ENCODE measurements at regions not wholly inside any gene's neighbourhood (a gene's known extent, or its start where the extent isn't known, plus 50 kb on each side); places are given as distances from the start of the nearest gene placed in this dataset.

DNA sequence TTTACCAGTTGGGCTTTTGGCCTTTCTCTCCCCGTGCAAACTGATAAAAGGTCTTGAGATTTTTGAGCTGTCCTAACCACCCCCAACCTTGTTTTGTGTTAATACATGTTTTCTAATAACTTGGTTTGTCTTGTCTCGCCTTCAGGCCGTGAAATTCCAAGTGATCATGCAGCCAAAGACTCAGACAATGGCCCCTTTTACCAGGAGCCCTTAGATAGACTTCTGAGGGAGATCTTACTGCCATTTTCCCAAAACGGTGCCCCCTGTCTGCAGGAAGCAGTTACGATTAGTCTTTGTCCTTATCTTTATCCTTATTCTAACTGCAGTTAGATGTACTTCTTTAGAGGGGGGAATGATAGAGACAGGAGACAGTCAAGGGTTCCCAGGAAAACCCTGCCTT is 245.3 kb upstream of the HDX start:
- Histone ChIP-seq H3K9ac (ENCODE audit: insufficient read depth in 1 of 2, low read length in 2 of 2) (no peak overlapping the region), H3K9me3 (ENCODE audit: control insufficient read depth in 4 of 4, insufficient read depth in 3 of 4, low read length in 3 of 4) (peaks cover 0 to 2% (median 0%) of the 10 kb centered on the region in 4 donors), H3K4me3 (no peak overlapping the region), H3K36me3 (ENCODE audit: control insufficient read depth in 4 of 4, insufficient read depth in 4 of 4, low read length in 4 of 4) (no peaks in the 10 kb centered on the region), H3K27ac (ENCODE audit: low read depth in 1 of 2, low read length in 1 of 2) (no peak overlapping the region), H3K27me3 (ENCODE audit: control insufficient read depth in 3 of 3, insufficient read depth in 3 of 3, low read length in 2 of 3) (peaks cover 0 to under 1% (median 0%) of the 10 kb centered on the region in 3 donors), H3K4me1 (ENCODE audit: control insufficient read depth in 5 of 5, insufficient read depth in 5 of 5, low read length in 5 of 5) (no peaks in the 10 kb centered on the region)
- TF ChIP-seq, protein P1, sequence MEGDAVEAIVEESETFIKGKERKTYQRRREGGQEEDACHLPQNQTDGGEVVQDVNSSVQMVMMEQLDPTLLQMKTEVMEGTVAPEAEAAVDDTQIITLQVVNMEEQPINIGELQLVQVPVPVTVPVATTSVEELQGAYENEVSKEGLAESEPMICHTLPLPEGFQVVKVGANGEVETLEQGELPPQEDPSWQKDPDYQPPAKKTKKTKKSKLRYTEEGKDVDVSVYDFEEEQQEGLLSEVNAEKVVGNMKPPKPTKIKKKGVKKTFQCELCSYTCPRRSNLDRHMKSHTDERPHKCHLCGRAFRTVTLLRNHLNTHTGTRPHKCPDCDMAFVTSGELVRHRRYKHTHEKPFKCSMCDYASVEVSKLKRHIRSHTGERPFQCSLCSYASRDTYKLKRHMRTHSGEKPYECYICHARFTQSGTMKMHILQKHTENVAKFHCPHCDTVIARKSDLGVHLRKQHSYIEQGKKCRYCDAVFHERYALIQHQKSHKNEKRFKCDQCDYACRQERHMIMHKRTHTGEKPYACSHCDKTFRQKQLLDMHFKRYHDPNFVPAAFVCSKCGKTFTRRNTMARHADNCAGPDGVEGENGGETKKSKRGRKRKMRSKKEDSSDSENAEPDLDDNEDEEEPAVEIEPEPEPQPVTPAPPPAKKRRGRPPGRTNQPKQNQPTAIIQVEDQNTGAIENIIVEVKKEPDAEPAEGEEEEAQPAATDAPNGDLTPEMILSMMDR (IDR thresholded peaks at IDR 0.05; ENCODE audit: control extremely low read depth, extremely low read depth): no peak
- no peak for DNase-seq
- WGBS, 2 donors: 60 to 93% methylated on average over 5 of the region's 5 CpGs
- ATAC-seq (ENCODE audit: insufficient read depth, low FRiP score): no peak

DNA sequence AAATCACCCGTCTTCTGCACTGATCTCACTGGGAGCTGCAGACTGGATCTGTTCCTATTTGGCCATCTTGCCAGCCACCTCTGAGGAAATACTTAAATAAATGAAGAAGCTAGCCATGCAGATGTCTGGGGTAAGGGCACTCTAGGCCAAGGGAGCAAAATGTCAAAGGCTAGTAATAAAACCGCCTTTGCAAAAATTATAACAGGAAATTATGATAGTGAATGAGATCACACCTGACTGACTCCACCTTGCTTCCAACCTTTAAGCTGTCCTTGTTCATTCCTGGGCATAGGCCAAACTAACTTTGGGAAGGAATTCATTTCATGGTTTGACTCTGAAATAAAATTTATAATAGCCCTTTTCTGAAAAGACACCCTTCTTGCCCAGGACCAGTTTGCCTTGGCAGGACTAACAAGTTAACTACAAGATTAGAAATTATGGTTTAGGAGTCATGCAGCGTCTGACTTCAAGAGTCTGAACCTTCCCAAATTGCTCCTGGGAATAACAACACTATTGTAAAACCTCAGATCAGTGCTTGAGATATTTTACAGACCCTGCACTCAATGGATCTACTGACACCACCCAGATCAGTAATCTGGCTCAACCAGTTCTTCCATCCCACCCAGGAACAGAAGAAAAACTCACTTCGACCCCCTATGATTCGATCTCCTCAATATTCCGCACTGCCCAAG is 246.9 kb upstream of the HDX start:
- Histone ChIP-seq H3K4me3 (no peak overlapping the region), H3K36me3 (ENCODE audit: control insufficient read depth in 4 of 4, insufficient read depth in 4 of 4, low read length in 4 of 4) (no peaks in the 10 kb centered on the region), H3K27me3 (ENCODE audit: control insufficient read depth in 3 of 3, insufficient read depth in 3 of 3, low read length in 2 of 3) (peaks cover 0 to 8% (median 0%) of the 10 kb centered on the region in 3 donors), H3K9ac (ENCODE audit: insufficient read depth in 1 of 2, low read length in 2 of 2) (no peak overlapping the region), H3K4me1 (ENCODE audit: control insufficient read depth in 5 of 5, insufficient read depth in 5 of 5, low read length in 5 of 5) (no peaks in the 10 kb centered on the region), H3K9me3 (ENCODE audit: control insufficient read depth in 4 of 4, insufficient read depth in 3 of 4, low read length in 3 of 4) (peaks cover 0 to 2% (median 0%) of the 10 kb centered on the region in 4 donors), H3K27ac (ENCODE audit: low read depth in 1 of 2, low read length in 1 of 2) (no peak overlapping the region)
- DNase-seq (no peak), ATAC-seq (ENCODE audit: insufficient read depth, low FRiP score) (no peak)
- WGBS, 2 donors: 68 to 89% methylated on average over 6 of the region's 6 CpGs
- TF ChIP-seq, protein P1 (IDR thresholded peaks at IDR 0.05; ENCODE audit: control extremely low read depth, extremely low read depth): no peak

DNA sequence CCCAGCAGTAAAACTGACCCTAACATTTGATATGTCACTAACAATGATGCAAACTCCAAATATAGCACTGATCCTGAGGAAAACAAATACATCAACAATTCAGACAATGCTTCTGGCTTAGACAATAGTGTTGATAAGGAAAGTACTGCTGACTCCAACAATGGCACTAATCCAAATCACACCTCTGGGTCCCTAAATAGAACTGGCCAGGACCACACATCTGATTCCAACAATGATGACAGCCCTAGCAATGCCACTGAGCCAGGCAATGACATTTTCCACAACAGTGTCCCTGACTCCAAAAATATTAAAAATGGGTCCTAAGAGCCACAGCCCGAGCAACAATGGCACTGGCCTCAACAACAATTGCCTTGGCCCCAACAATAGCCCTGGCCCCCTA is 243.1 kb upstream of the APOOL start:
- 70 to 86% methylated on average over 1 of the region's 1 CpG for WGBS, 2 donors
- Histone ChIP-seq H3K9me3 (ENCODE audit: control insufficient read depth in 4 of 4, insufficient read depth in 3 of 4, low read length in 3 of 4) (no peaks in the 10 kb centered on the region), H3K27ac (ENCODE audit: low read depth in 1 of 2, low read length in 1 of 2) (no peak overlapping the region), H3K9ac (ENCODE audit: insufficient read depth in 1 of 2, low read length in 2 of 2) (no peak overlapping the region), H3K27me3 (ENCODE audit: control insufficient read depth in 3 of 3, insufficient read depth in 3 of 3, low read length in 2 of 3) (no peaks in the 10 kb centered on the region), H3K36me3 (ENCODE audit: control insufficient read depth in 4 of 4, insufficient read depth in 4 of 4, low read length in 4 of 4) (no peaks in the 10 kb centered on the region), H3K4me1 (ENCODE audit: control insufficient read depth in 5 of 5, insufficient read depth in 5 of 5, low read length in 5 of 5) (no peaks in the 10 kb centered on the region), H3K4me3 (no peak overlapping the region)
- ATAC-seq (ENCODE audit: insufficient read depth, low FRiP score) (no peak), DNase-seq (no peak)
- TF ChIP-seq, protein P1 (IDR thresholded peaks at IDR 0.05; ENCODE audit: control extremely low read depth, extremely low read depth): no peak

DNA sequence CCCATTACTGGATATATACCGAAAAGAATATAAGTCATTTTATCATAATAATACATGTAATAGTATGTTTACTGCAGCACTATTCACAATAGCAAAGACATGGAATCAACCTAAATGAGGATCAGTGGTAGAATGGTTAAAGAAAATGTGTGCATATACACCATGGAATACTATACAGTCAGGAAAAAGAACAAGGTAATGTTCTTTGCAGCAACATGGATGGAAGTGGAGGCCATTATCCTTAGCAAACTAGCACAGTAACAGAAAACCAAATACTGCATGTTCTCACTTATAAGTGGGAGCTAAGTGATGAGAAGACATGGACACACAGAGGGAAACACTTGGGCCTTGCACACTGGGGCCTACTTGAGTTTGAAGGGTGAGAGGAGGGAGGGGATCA is 207.4 kb upstream of the APOOL start:
- 94 to 100% methylated on average over 1 of the region's 1 CpG for WGBS, 2 donors
- TF ChIP-seq, protein P1 (IDR thresholded peaks at IDR 0.05; ENCODE audit: control extremely low read depth, extremely low read depth): no peak
- no peaks in the 10 kb centered on the region for H3K36me3 ChIP-seq (ENCODE audit: control insufficient read depth in 4 of 4, insufficient read depth in 4 of 4, low read length in 4 of 4)
- no peaks in the 10 kb centered on the region for H3K4me1 ChIP-seq (ENCODE audit: control insufficient read depth in 5 of 5, insufficient read depth in 5 of 5, low read length in 5 of 5)
- H3K27ac ChIP-seq (ENCODE audit: low read depth in 1 of 2, low read length in 1 of 2): no peak overlapping the region
- H3K27me3 ChIP-seq (ENCODE audit: control insufficient read depth in 3 of 3, insufficient read depth in 3 of 3, low read length in 2 of 3): no peaks in the 10 kb centered on the region
- H3K9ac ChIP-seq (ENCODE audit: insufficient read depth in 1 of 2, low read length in 2 of 2): no peak overlapping the region
- DNase-seq: no peak
- H3K4me3 ChIP-seq: no peak overlapping the region
- ATAC-seq (ENCODE audit: insufficient read depth, low FRiP score): no peak
- peaks cover 0 to 3% (median 0%) of the 10 kb centered on the region in 4 donors for H3K9me3 ChIP-seq (ENCODE audit: control insufficient read depth in 4 of 4, insufficient read depth in 3 of 4, low read length in 3 of 4)
